ENCODE measurements at regions not wholly inside any gene's neighbourhood (a gene's known extent, or its start where the extent isn't known, plus 50 kb on each side); places are given as distances from the start of the nearest gene placed in this dataset.
"Not testable (repeated sequence)": the region's sequence is repeated elsewhere in the genome, so short reads cannot be mapped to it uniquely, and the experiment has no call there.

DNA sequence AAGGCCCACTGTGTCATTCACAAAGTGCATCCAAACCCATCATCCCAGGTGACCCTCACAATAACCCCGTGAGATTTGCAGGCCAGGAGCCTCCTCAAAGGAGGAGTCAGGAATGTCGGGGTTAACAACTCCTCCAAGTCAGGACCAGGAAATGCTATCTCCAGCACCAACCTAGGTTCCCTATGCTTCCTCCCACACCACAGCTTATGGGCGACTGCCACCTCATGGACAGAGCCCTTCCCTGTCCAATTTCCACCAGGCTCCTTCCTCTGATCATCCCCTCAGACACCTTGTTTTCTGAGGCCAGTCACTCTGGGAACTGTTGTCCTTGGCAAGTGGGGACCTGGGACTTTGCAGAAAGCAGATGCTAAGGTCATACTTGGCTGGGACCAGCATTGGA is 77.8 kb downstream of the LIMS3 start:
- TF ChIP-seq POLR2A (IDR thresholded peaks at IDR 0.05): not testable (repeated sequence)
- TF ChIP-seq, protein P1, sequence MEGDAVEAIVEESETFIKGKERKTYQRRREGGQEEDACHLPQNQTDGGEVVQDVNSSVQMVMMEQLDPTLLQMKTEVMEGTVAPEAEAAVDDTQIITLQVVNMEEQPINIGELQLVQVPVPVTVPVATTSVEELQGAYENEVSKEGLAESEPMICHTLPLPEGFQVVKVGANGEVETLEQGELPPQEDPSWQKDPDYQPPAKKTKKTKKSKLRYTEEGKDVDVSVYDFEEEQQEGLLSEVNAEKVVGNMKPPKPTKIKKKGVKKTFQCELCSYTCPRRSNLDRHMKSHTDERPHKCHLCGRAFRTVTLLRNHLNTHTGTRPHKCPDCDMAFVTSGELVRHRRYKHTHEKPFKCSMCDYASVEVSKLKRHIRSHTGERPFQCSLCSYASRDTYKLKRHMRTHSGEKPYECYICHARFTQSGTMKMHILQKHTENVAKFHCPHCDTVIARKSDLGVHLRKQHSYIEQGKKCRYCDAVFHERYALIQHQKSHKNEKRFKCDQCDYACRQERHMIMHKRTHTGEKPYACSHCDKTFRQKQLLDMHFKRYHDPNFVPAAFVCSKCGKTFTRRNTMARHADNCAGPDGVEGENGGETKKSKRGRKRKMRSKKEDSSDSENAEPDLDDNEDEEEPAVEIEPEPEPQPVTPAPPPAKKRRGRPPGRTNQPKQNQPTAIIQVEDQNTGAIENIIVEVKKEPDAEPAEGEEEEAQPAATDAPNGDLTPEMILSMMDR (IDR thresholded peaks at IDR 0.05 in 4 of 5, conservative IDR thresholded peaks at IDR 0.05 in 1 of 5): not testable (repeated sequence)

Measured in gastrocnemius medialis (tissue), 4 donors.